Upper lobe of left lung (tissue), 4 donors: ENCODE measurements at regions not wholly inside any gene's neighbourhood (a gene's known extent, or its start where the extent isn't known, plus 50 kb on each side); places are given as distances from the start of the nearest gene placed in this dataset.

ENCODE experiments used
- EP300 ChIP-seq, 4 donors: sonication (generic); formaldehyde crosslinking; IDR thresholded peaks; one replicate each; pipeline ENCODE4 v1.5.1; 2017; ENCODE audit warnings: antibody characterized with exemption in 4 of 4, control low read depth in 2 of 4
- POLR2A ChIP-seq, 4 donors: fragments of 450-650 bp; IDR thresholded peaks; one replicate each; pipeline ENCODE4 v1.5.1; 2016 to 2017; ENCODE audit warnings: antibody characterized with exemption in 4 of 4, mild to moderate bottlenecking in 2 of 4
- TF ChIP-seq, protein P1 (sequence below), 6 experiments: fragments of 450-650 bp in 4 of 6; fragments of 200-600 bp in 2 of 6; sonication (generic) in 2 of 6; IDR thresholded peaks; one replicate each; pipeline ENCODE4 v1.5.1; 2016 to 2019; ENCODE audit warnings: antibody characterized with exemption in 6 of 6

DNA sequence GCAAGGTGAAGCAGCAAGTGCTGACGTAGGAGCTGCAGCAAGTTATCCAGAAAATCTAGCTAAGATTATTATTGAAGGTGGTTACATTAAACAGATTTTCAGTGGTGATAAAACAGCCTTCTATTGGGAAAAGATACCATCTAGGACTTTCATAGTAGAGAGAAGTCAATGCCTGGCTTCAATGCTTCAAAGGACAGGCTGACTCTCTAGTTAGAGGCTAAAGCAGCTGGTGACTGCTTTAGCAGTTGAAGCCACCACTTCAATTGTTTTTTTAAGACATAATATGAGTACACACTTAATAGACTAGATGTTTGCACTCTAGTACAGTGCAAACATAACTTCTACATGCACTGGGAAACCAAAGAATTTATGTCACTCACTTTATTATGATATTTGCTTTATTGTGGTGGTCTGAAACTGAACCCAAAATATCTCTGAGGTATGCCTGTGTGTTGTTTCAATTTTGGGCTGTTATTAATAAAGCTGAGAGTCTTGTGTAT is 1026.9 kb upstream of the FOXG1 start:
- TF ChIP-seq, protein P1, sequence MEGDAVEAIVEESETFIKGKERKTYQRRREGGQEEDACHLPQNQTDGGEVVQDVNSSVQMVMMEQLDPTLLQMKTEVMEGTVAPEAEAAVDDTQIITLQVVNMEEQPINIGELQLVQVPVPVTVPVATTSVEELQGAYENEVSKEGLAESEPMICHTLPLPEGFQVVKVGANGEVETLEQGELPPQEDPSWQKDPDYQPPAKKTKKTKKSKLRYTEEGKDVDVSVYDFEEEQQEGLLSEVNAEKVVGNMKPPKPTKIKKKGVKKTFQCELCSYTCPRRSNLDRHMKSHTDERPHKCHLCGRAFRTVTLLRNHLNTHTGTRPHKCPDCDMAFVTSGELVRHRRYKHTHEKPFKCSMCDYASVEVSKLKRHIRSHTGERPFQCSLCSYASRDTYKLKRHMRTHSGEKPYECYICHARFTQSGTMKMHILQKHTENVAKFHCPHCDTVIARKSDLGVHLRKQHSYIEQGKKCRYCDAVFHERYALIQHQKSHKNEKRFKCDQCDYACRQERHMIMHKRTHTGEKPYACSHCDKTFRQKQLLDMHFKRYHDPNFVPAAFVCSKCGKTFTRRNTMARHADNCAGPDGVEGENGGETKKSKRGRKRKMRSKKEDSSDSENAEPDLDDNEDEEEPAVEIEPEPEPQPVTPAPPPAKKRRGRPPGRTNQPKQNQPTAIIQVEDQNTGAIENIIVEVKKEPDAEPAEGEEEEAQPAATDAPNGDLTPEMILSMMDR (IDR thresholded peaks at IDR 0.05): no peak
- TF ChIP-seq POLR2A (IDR thresholded peaks at IDR 0.05) (no peak), EP300 (IDR thresholded peaks at IDR 0.05) (no peak)
